MG63 (cell line): ENCODE measurements at regions not wholly inside any gene's neighbourhood (a gene's known extent, or its start where the extent isn't known, plus 50 kb on each side); places are given as distances from the start of the nearest gene placed in this dataset.
A peak's percentile ranks its signal among the peaks of the same experiment; 100 is the strongest.

Experiments used
- DNase-seq: peaks from one replicate; pipeline ENCODE4 v3.0.0-alpha.2; 2020
- H3K27me3 ChIP-seq: fragments of 250-450 bp; sonication (Bioruptor Pico); 2 replicates; pipeline ENCODE4 v1.5.1; 2020; ENCODE audit warnings: mild to moderate bottlenecking, moderate library complexity
- H3K36me3 ChIP-seq: fragments of 250-450 bp; sonication (Bioruptor Pico); 2 replicates; pipeline ENCODE4 v1.5.1; 2020; ENCODE audit warnings: mild to moderate bottlenecking, moderate library complexity
- H3K4me3 ChIP-seq: fragments of 250-450 bp; sonication (Bioruptor Pico); 2 replicates; pipeline ENCODE4 v1.5.1; 2020; ENCODE audit warnings: mild to moderate bottlenecking, moderate library complexity
- H3K9me3 ChIP-seq: fragments of 250-450 bp; sonication (Bioruptor Pico); 2 replicates; pipeline ENCODE4 v1.5.1; 2020; ENCODE audit warnings: mild to moderate bottlenecking, moderate library complexity

GRCh38 chr14:98249057-98249456 is 1022.9 kb downstream of the BCL11B start:
- Histone ChIP-seq H3K9me3 (no peaks in the 10 kb centered on the region), H3K27me3 (no peaks in the 10 kb centered on the region), H3K36me3 (no peaks in the 10 kb centered on the region), H3K4me3 (no peak overlapping the region)
- no peak for DNase-seq

GRCh38 chr14:98249476-98249875 is 1022.5 kb downstream of the BCL11B start:
- Histone ChIP-seq H3K4me3 (no peak overlapping the region), H3K9me3 (no peaks in the 10 kb centered on the region), H3K36me3 (no peaks in the 10 kb centered on the region), H3K27me3 (no peaks in the 10 kb centered on the region)
- DNase-seq, result no peak

- Histone ChIP-seq H3K36me3 (no peaks in the 10 kb centered on the region), H3K4me3 (no peak overlapping the region), H3K9me3 (no peaks in the 10 kb centered on the region), H3K27me3 (no peaks in the 10 kb centered on the region)
- no peak for DNase-seq
Measured at GRCh38 chr14:98252820-98253219, 1019.2 kb downstream of the BCL11B start.

- DNase-seq, result no peak
- H3K36me3 ChIP-seq, result no peaks in the 10 kb centered on the region
- H3K27me3 ChIP-seq, result no peaks in the 10 kb centered on the region
- H3K9me3 ChIP-seq, result no peaks in the 10 kb centered on the region
- H3K4me3 ChIP-seq, result no peak overlapping the region
Measured at GRCh38 chr14:98259881-98260280, 1012.1 kb downstream of the BCL11B start.

GRCh38 chr14:98262566-98262965 is 1009.4 kb downstream of the BCL11B start:
- Histone ChIP-seq H3K27me3 (no peaks in the 10 kb centered on the region), H3K36me3 (no peaks in the 10 kb centered on the region), H3K9me3 (no peaks in the 10 kb centered on the region), H3K4me3 (no peak overlapping the region)
- DNase-seq, result no peak

- no peak for DNase-seq
- Histone ChIP-seq H3K4me3 (no peak overlapping the region), H3K9me3 (no peaks in the 10 kb centered on the region), H3K36me3 (no peaks in the 10 kb centered on the region), H3K27me3 (no peaks in the 10 kb centered on the region)
Measured at GRCh38 chr14:98269533-98269932, 1002.5 kb downstream of the BCL11B start.

GRCh38 chr14:98270201-98270600 is 1001.8 kb downstream of the BCL11B start:
- no peaks in the 10 kb centered on the region for H3K27me3 ChIP-seq
- no peak overlapping the region for H3K4me3 ChIP-seq
- H3K36me3 ChIP-seq, result no peaks in the 10 kb centered on the region
- no peaks in the 10 kb centered on the region for H3K9me3 ChIP-seq
- DNase-seq, result no peak

GRCh38 chr14:98274596-98274995 is 997.4 kb downstream of the BCL11B start:
- no peak overlapping the region for H3K4me3 ChIP-seq
- DNase-seq, result no peak
- H3K9me3 ChIP-seq, result no peaks in the 10 kb centered on the region
- H3K36me3 ChIP-seq, result no peaks in the 10 kb centered on the region
- H3K27me3 ChIP-seq, result no peaks in the 10 kb centered on the region

GRCh38 chr14:98278800-98279199 is 993.2 kb downstream of the BCL11B start:
- no peak for DNase-seq
- Histone ChIP-seq H3K4me3 (no peak overlapping the region), H3K27me3 (no peaks in the 10 kb centered on the region), H3K36me3 (no peaks in the 10 kb centered on the region), H3K9me3 (no peaks in the 10 kb centered on the region)

- Histone ChIP-seq H3K27me3 (no peaks in the 10 kb centered on the region), H3K36me3 (no peaks in the 10 kb centered on the region), H3K4me3 (no peak overlapping the region), H3K9me3 (no peaks in the 10 kb centered on the region)
- DNase-seq, result no peak
Measured at GRCh38 chr14:98280436-98280835, 991.6 kb downstream of the BCL11B start.

- no peak for DNase-seq
- H3K9me3 ChIP-seq, result no peaks in the 10 kb centered on the region
- no peak overlapping the region for H3K4me3 ChIP-seq
- no peaks in the 10 kb centered on the region for H3K36me3 ChIP-seq
- no peaks in the 10 kb centered on the region for H3K27me3 ChIP-seq
Measured at GRCh38 chr14:98288825-98289224, 983.2 kb downstream of the BCL11B start.

GRCh38 chr14:98290596-98290995 is 981.4 kb downstream of the BCL11B start:
- no peak overlapping the region for H3K4me3 ChIP-seq
- DNase-seq, result peak; percentile 25
- no peaks in the 10 kb centered on the region for H3K27me3 ChIP-seq
- H3K36me3 ChIP-seq, result no peaks in the 10 kb centered on the region
- no peaks in the 10 kb centered on the region for H3K9me3 ChIP-seq

- H3K27me3 ChIP-seq, result no peaks in the 10 kb centered on the region
- no peak overlapping the region for H3K4me3 ChIP-seq
- H3K9me3 ChIP-seq, result no peaks in the 10 kb centered on the region
Measured at GRCh38 chr14:98292191-98292590, 979.8 kb downstream of the BCL11B start.

GRCh38 chr14:98293576-98293975 is 978.4 kb downstream of the BCL11B start:
- H3K4me3 ChIP-seq, result no peak overlapping the region
- H3K9me3 ChIP-seq, result no peaks in the 10 kb centered on the region
- DNase-seq, result peak; percentile 39
- H3K27me3 ChIP-seq, result no peaks in the 10 kb centered on the region
- H3K36me3 ChIP-seq, result no peaks in the 10 kb centered on the region

More at GRCh38 chr14:98292191-98292590, 979.8 kb downstream of the BCL11B start:
- H3K36me3 ChIP-seq, result no peaks in the 10 kb centered on the region
- no peak for DNase-seq

- H3K9me3 ChIP-seq, result no peaks in the 10 kb centered on the region
- H3K27me3 ChIP-seq, result no peaks in the 10 kb centered on the region
Measured at GRCh38 chr14:98296895-98297294, 975.1 kb downstream of the BCL11B start.

GRCh38 chr14:98297567-98297966 is 974.4 kb downstream of the BCL11B start:
- Histone ChIP-seq H3K4me3 (no peak overlapping the region), H3K36me3 (no peaks in the 10 kb centered on the region), H3K27me3 (no peaks in the 10 kb centered on the region), H3K9me3 (no peaks in the 10 kb centered on the region)
- DNase-seq, result no peak

More at GRCh38 chr14:98296895-98297294, 975.1 kb downstream of the BCL11B start:
- no peak for DNase-seq
- no peak overlapping the region for H3K4me3 ChIP-seq
- no peaks in the 10 kb centered on the region for H3K36me3 ChIP-seq

GRCh38 chr14:98298481-98299244 is 973.3 kb downstream of the BCL11B start:
- Histone ChIP-seq H3K9me3 (no peaks in the 10 kb centered on the region), H3K4me3 (no peak overlapping the region), H3K36me3 (no peaks in the 10 kb centered on the region), H3K27me3 (no peaks in the 10 kb centered on the region)
- DNase-seq, result no peak

GRCh38 chr14:98301681-98302080 is 970.3 kb downstream of the BCL11B start:
- Histone ChIP-seq H3K4me3 (no peak overlapping the region), H3K27me3 (no peaks in the 10 kb centered on the region), H3K36me3 (no peaks in the 10 kb centered on the region), H3K9me3 (no peaks in the 10 kb centered on the region)
- no peak for DNase-seq
